Epithelial cell of proximal tubule (primary cell): ENCODE measurements at regions not wholly inside any gene's neighbourhood (a gene's known extent, or its start where the extent isn't known, plus 50 kb on each side); places are given as distances from the start of the nearest gene placed in this dataset.

Experiments used
- DNase-seq: peaks from one replicate; pipeline ENCODE4 v3.0.0-alpha.2; 2011; ENCODE audit warnings: low read depth
- H3K4me3 ChIP-seq: 2 replicates; pipeline ENCODE4 v1.5.1; 2011; ENCODE audit warnings: low read depth, mild to moderate bottlenecking, low read length
- TF ChIP-seq, protein P1 (sequence below): conservative IDR thresholded peaks from 2 replicates; pipeline ENCODE4 v1.5.1; 2012; ENCODE audit warnings: low read depth, mild to moderate bottlenecking, low read length

DNA sequence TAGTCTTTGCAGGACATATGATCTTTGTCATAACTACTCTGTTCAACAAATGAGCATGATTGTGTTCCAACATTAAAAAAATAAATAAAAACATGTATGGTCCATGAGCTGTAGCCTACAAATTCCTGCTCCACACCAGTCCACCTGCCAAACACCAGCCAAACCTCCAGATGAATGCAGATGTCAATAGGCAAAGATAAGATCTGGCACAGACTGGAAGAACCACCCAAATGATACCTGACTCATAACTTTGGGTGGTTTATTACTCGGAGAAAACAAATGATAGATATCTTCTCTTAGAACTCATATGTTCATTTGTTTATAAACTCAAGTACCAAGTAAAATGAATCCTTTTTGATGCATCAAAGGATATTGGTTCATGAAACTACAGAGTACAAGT lies 425.1 kb downstream of the GBA3 start:
- H3K4me3 ChIP-seq = no peak overlapping the region
- TF ChIP-seq, protein P1, sequence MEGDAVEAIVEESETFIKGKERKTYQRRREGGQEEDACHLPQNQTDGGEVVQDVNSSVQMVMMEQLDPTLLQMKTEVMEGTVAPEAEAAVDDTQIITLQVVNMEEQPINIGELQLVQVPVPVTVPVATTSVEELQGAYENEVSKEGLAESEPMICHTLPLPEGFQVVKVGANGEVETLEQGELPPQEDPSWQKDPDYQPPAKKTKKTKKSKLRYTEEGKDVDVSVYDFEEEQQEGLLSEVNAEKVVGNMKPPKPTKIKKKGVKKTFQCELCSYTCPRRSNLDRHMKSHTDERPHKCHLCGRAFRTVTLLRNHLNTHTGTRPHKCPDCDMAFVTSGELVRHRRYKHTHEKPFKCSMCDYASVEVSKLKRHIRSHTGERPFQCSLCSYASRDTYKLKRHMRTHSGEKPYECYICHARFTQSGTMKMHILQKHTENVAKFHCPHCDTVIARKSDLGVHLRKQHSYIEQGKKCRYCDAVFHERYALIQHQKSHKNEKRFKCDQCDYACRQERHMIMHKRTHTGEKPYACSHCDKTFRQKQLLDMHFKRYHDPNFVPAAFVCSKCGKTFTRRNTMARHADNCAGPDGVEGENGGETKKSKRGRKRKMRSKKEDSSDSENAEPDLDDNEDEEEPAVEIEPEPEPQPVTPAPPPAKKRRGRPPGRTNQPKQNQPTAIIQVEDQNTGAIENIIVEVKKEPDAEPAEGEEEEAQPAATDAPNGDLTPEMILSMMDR = no peak
- DNase-seq = no peak

DNA sequence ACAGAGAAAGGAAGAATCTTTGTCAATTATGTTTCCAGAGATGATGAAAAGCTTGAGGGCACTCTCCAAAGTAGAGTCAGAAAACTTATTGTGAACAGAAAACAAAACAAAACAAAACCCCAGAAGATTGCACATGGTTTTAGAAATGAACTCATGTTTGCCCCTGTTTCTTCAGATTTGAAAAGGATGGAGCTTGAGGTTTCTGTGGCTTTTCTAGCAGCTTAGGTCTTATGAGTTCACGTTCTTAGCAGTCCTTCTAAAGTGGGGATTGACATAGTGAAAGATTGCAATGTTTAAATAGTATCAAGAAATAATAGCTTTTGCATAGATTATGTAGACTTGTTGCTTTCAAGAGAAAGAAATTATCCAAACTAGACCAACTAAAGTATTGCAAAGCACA lies 421.8 kb downstream of the GBA3 start:
- H3K4me3 ChIP-seq = no peak overlapping the region
- DNase-seq = no peak
- TF ChIP-seq, protein P1 = no peak

DNA sequence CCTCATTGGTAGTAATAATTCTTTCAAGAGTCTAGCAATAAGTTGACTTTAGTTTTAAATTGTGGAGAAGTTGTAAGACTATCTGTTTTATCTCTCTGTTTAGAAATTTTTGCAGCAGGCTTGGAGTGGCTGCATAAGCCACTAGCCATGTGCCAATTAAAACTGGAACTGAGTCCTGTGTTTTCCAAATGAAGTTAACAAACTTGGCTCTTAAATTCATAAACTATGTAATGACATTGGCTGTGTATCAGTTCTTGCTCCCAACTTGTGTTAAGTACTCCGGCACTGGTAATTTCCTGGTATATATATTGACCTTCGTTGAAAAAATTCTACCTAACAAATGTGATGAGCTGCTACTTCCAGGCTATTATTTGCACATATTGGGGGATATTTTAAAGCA lies 420.4 kb downstream of the GBA3 start:
- TF ChIP-seq, protein P1 = no peak
- DNase-seq = no peak
- H3K4me3 ChIP-seq = no peak overlapping the region

DNA sequence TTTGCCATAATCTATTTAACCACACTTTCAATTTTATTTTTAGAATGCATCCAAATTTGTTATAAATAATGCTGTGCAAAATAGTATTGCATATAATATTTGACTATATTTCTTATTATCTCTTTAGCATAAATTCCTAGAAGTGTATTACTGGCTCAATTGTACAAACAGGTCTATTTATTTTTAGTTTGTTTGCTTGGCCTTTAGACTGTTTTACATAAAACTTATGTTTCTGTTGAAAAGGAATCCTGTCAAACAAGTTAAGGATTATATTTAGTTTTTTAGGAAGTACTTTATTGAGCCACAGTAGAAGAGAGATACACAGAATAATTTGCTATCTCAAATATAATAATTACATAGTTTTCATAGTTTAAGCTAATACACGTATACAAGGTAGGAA lies 413.8 kb downstream of the GBA3 start:
- no peak for DNase-seq
- no peak overlapping the region for H3K4me3 ChIP-seq
- TF ChIP-seq, protein P1 = no peak

DNA sequence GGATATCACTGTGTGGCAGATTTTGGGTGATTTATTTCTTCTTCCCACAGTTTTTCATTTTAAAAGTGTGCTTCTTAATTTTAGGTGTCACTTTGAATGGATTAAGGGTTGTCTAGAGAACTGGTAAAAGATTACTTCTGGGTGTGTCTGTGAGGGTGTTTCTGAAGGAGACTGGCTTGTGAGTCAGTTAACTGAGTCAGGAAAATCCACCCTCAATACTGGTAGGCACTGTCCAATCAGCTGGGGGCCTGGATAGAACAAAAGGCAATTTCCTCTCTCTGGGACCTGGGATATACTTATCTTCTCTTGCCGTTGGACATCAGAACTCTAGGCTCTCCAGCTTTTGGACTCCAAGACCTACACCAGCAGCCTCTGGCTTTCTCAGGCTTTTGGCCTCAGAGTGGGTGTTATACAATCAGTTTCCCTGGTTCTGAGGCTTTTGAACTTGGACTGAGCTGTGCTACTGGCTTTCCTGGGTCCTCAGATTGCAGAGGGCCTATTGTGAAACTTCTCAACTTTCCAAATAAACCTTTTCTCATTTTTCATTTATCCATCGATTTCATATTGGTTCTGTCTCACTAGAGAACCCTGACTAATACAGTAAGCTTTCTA lies 413.1 kb downstream of the GBA3 start:
- TF ChIP-seq, protein P1 = no peak
- no peak overlapping the region for H3K4me3 ChIP-seq
- no peak for DNase-seq

DNA sequence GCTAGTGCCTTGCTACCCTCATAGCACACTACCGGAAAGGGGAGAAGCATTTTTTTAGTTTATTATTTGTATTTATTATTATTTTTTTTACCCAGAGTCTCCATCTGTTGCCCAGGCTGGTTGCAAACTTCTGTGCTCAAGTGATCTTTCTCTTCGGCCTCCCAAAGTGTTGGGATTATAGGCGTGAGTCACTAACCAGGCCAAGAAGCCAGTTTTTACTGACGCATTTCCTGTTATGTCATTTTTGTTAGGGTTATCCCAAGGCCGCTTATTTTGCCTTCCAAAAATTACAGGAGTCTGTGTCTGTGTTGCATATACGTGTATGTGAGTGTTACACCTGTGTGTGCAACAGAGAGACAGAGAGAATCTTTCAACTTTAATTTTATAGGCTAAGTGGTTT lies 404.5 kb downstream of the GBA3 start:
- no peak overlapping the region for H3K4me3 ChIP-seq
- TF ChIP-seq, protein P1 = no peak
- DNase-seq = no peak

DNA sequence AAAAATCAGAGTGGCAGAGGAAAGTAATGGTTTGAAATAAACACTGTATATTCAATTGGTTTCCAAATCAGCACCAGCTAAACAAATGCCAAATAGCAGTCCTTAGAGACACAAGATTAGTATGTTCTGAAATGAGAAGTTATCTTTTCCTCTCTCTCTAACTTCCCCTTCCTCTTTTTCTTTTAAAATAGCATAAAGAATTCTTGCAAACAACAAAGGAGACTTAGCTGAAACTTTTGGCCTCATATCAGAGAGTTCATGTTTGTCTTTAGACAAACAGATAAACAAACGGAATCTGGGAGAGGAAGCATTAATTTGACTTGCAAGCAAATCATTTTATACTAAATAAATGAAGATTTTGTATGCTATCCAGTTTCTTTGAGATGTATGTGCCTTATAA lies 399.0 kb downstream of the GBA3 start:
- DNase-seq = no peak
- no peak overlapping the region for H3K4me3 ChIP-seq
- TF ChIP-seq, protein P1 = no peak
